Skeletal muscle satellite cell (primary cell): ENCODE measurements at regions not wholly inside any gene's neighbourhood (a gene's known extent, or its start where the extent isn't known, plus 50 kb on each side); places are given as distances from the start of the nearest gene placed in this dataset.

ENCODE experiments used
- H3K27me3 ChIP-seq: 2 replicates; pipeline ENCODE4 v1.7.0; 2013; ENCODE audit warnings: low read length; ENCODE audit not compliant: control insufficient read depth, insufficient read depth
- H3K36me3 ChIP-seq: 2 replicates; pipeline ENCODE4 v1.7.0; 2013; ENCODE audit warnings: mild to moderate bottlenecking, control low read depth, low read length; ENCODE audit not compliant: insufficient read depth
- H3K4me1 ChIP-seq: 2 replicates; pipeline ENCODE4 v1.7.0; 2013; ENCODE audit warnings: low read length; ENCODE audit not compliant: control insufficient read depth, insufficient read depth
- H3K4me2 ChIP-seq: 2 replicates; pipeline ENCODE4 v1.7.0; 2013; ENCODE audit warnings: mild to moderate bottlenecking, low read length
- H3K4me3 ChIP-seq: 2 replicates; pipeline ENCODE4 v1.7.0; 2013; ENCODE audit warnings: low read length
- H3K9ac ChIP-seq: 2 replicates; pipeline ENCODE4 v1.7.0; 2013; ENCODE audit warnings: mild to moderate bottlenecking, low read depth, low read length, moderate library complexity
- H3K9me3 ChIP-seq: replicated peaks from 2 replicates; pipeline ENCODE4 v1.7.0; 2013; ENCODE audit warnings: mild to moderate bottlenecking, control low read depth, low read length

GRCh38 chr2:16209799-16210198 lies 269.4 kb downstream of the MYCN start:
- Histone ChIP-seq H3K4me3 (no peak overlapping the region), H3K27me3 (no peaks in the 10 kb centered on the region), H3K9me3 (peaks cover 3% of the 10 kb centered on the region), H3K36me3 (no peaks in the 10 kb centered on the region), H3K4me2 (no peak overlapping the region), H3K4me1 (peaks cover 7% of the 10 kb centered on the region), H3K9ac (no peak overlapping the region)

- Histone ChIP-seq H3K36me3 (no peaks in the 10 kb centered on the region), H3K9ac (no peak overlapping the region), H3K27me3 (no peaks in the 10 kb centered on the region), H3K9me3 (peaks cover 3% of the 10 kb centered on the region), H3K4me3 (no peak overlapping the region), H3K4me2 (no peak overlapping the region), H3K4me1 (peaks cover 11% of the 10 kb centered on the region)
Observed at GRCh38 chr2:16208921-16209320, 268.6 kb downstream of the MYCN start.

- Histone ChIP-seq H3K9ac (no peak overlapping the region), H3K36me3 (no peaks in the 10 kb centered on the region), H3K4me1 (peaks cover 11% of the 10 kb centered on the region), H3K4me2 (no peak overlapping the region), H3K27me3 (no peaks in the 10 kb centered on the region), H3K4me3 (no peak overlapping the region), H3K9me3 (peaks cover 3% of the 10 kb centered on the region)
Observed at GRCh38 chr2:16208241-16208797, 268.0 kb downstream of the MYCN start.

- Histone ChIP-seq H3K4me3 (no peak overlapping the region), H3K9ac (no peak overlapping the region), H3K27me3 (no peaks in the 10 kb centered on the region), H3K4me1 (peaks cover 11% of the 10 kb centered on the region), H3K36me3 (no peaks in the 10 kb centered on the region), H3K9me3 (peaks cover 3% of the 10 kb centered on the region), H3K4me2 (no peak overlapping the region)
Observed at GRCh38 chr2:16207611-16208010, 267.3 kb downstream of the MYCN start.

GRCh38 chr2:16207151-16207550 lies 266.8 kb downstream of the MYCN start:
- Histone ChIP-seq H3K36me3 (no peaks in the 10 kb centered on the region), H3K4me2 (no peak overlapping the region), H3K9me3 (peaks cover 3% of the 10 kb centered on the region)

GRCh38 chr2:16206191-16206944 lies 266.0 kb downstream of the MYCN start:
- Histone ChIP-seq H3K4me2 (no peak overlapping the region), H3K4me1 (peaks cover 11% of the 10 kb centered on the region), H3K9ac (no peak overlapping the region), H3K9me3 (peaks cover 3% of the 10 kb centered on the region), H3K36me3 (no peaks in the 10 kb centered on the region), H3K27me3 (no peaks in the 10 kb centered on the region), H3K4me3 (no peak overlapping the region)

More at GRCh38 chr2:16207151-16207550, 266.8 kb downstream of the MYCN start:
- Histone ChIP-seq H3K9ac (no peak overlapping the region), H3K4me1 (peaks cover 11% of the 10 kb centered on the region), H3K27me3 (no peaks in the 10 kb centered on the region), H3K4me3 (no peak overlapping the region)

- H3K27me3 ChIP-seq: no peaks in the 10 kb centered on the region
- H3K4me3 ChIP-seq: no peak overlapping the region
- H3K4me1 ChIP-seq: peaks cover 11% of the 10 kb centered on the region
- H3K4me2 ChIP-seq: no peak overlapping the region
- peaks cover 3% of the 10 kb centered on the region for H3K9me3 ChIP-seq
- no peaks in the 10 kb centered on the region for H3K36me3 ChIP-seq
- H3K9ac ChIP-seq: no peak overlapping the region
Observed at GRCh38 chr2:16205631-16206030, 265.3 kb downstream of the MYCN start.

GRCh38 chr2:16204886-16205620 lies 264.7 kb downstream of the MYCN start:
- Histone ChIP-seq H3K9ac (no peak overlapping the region), H3K4me3 (no peak overlapping the region), H3K4me2 (no peak overlapping the region), H3K4me1 (peaks cover 11% of the 10 kb centered on the region), H3K36me3 (no peaks in the 10 kb centered on the region), H3K27me3 (no peaks in the 10 kb centered on the region), H3K9me3 (peaks cover 3% of the 10 kb centered on the region)

GRCh38 chr2:16204251-16204650 lies 263.9 kb downstream of the MYCN start:
- no peak overlapping the region for H3K9ac ChIP-seq
- H3K4me1 ChIP-seq: peaks cover 11% of the 10 kb centered on the region
- H3K27me3 ChIP-seq: no peaks in the 10 kb centered on the region
- no peak overlapping the region for H3K4me3 ChIP-seq
- H3K9me3 ChIP-seq: peaks cover 3% of the 10 kb centered on the region
- H3K36me3 ChIP-seq: no peaks in the 10 kb centered on the region
- H3K4me2 ChIP-seq: no peak overlapping the region

GRCh38 chr2:16203691-16204090 lies 263.3 kb downstream of the MYCN start:
- H3K4me3 ChIP-seq: no peak overlapping the region
- no peak overlapping the region for H3K9ac ChIP-seq
- no peaks in the 10 kb centered on the region for H3K9me3 ChIP-seq
- H3K4me1 ChIP-seq: peaks cover 11% of the 10 kb centered on the region
- no peaks in the 10 kb centered on the region for H3K27me3 ChIP-seq
- no peak overlapping the region for H3K4me2 ChIP-seq
- no peaks in the 10 kb centered on the region for H3K36me3 ChIP-seq

GRCh38 chr2:16203069-16203468 lies 262.7 kb downstream of the MYCN start:
- H3K4me3 ChIP-seq: no peak overlapping the region
- no peaks in the 10 kb centered on the region for H3K36me3 ChIP-seq
- H3K4me2 ChIP-seq: no peak overlapping the region
- no peaks in the 10 kb centered on the region for H3K27me3 ChIP-seq
- H3K9me3 ChIP-seq: no peaks in the 10 kb centered on the region
- peaks cover 11% of the 10 kb centered on the region for H3K4me1 ChIP-seq
- no peak overlapping the region for H3K9ac ChIP-seq
